GM21515 (cell line): ENCODE measurements at regions not wholly inside any gene's neighbourhood (a gene's known extent, or its start where the extent isn't known, plus 50 kb on each side); places are given as distances from the start of the nearest gene placed in this dataset.

Experiments used
- ATAC-seq: cut with Tn5 transposase; IDR thresholded peaks from one replicate; pipeline ENCODE4 v1.9.1; 2021; ENCODE audit not compliant: unreplicated experiment

- ATAC-seq: no peak
Measured at GRCh38 chr2:194253528-194254259, 1403.3 kb upstream of the SLC39A10 start.

GRCh38 chr2:194252127-194252526 is 1404.9 kb upstream of the SLC39A10 start:
- no peak for ATAC-seq

GRCh38 chr2:194232600-194232999 is 1424.4 kb upstream of the SLC39A10 start:
- no peak for ATAC-seq

GRCh38 chr2:194223218-194223617 is 1433.8 kb upstream of the SLC39A10 start:
- no peak for ATAC-seq

GRCh38 chr2:194214192-194214591 is 1442.8 kb upstream of the SLC39A10 start:
- ATAC-seq: no peak

GRCh38 chr2:194205568-194206227 is 1451.3 kb upstream of the SLC39A10 start:
- ATAC-seq: no peak

- no peak for ATAC-seq
Measured at GRCh38 chr2:194203898-194204297, 1453.1 kb upstream of the SLC39A10 start.

- ATAC-seq: no peak
Measured at GRCh38 chr2:194182888-194183287, 1474.1 kb upstream of the SLC39A10 start.

GRCh38 chr2:194176134-194176533 is 1480.9 kb upstream of the SLC39A10 start:
- ATAC-seq: no peak

GRCh38 chr2:194166818-194167217 is 1490.2 kb upstream of the SLC39A10 start:
- peak; percentile 87 for ATAC-seq

- no peak for ATAC-seq
Measured at GRCh38 chr2:194155431-194155830, 1501.6 kb upstream of the SLC39A10 start.

- ATAC-seq: no peak
Measured at GRCh38 chr2:194151231-194151630, 1505.8 kb upstream of the SLC39A10 start.

- no peak for ATAC-seq
Measured at GRCh38 chr2:194135463-194135862, 1521.6 kb upstream of the SLC39A10 start.

GRCh38 chr2:194128810-194129209 is 1528.2 kb upstream of the SLC39A10 start:
- no peak for ATAC-seq

GRCh38 chr2:194126418-194126817 is 1530.6 kb upstream of the SLC39A10 start:
- ATAC-seq: no peak

- ATAC-seq: no peak
Measured at GRCh38 chr2:194116861-194117260, 1540.2 kb upstream of the SLC39A10 start.

- ATAC-seq: peak; percentile 48
Measured at GRCh38 chr2:194105358-194105757, 1551.7 kb upstream of the SLC39A10 start.

GRCh38 chr2:194104687-194105086 is 1552.3 kb upstream of the SLC39A10 start:
- ATAC-seq: peak; percentile 93

GRCh38 chr2:194103941-194104659 is 1552.9 kb upstream of the SLC39A10 start:
- ATAC-seq: no peak

- no peak for ATAC-seq
Measured at GRCh38 chr2:194102546-194102945, 1554.5 kb upstream of the SLC39A10 start.

- no peak for ATAC-seq
Measured at GRCh38 chr2:194100201-194100600, 1556.8 kb upstream of the SLC39A10 start.

- ATAC-seq: no peak
Measured at GRCh38 chr2:194096402-194096801, 1560.6 kb upstream of the SLC39A10 start.
